CD4-positive, alpha-beta memory T cell (primary cell): ENCODE measurements at regions not wholly inside any gene's neighbourhood (a gene's known extent, or its start where the extent isn't known, plus 50 kb on each side); places are given as distances from the start of the nearest gene placed in this dataset.

Source experiments
- CTCF ChIA-PET: fragments of 350-600 bp; sonication (Branson Sonifier 250); formaldehyde crosslinking; loops from one replicate; lab custom pipeline; 2021; ENCODE audit warnings: inconsistent platforms; ENCODE audit not compliant: partially characterized antibody; lab: Charles Lee
- POLR2A ChIA-PET: fragments of 350-600 bp; sonication (Branson Sonifier 250); formaldehyde crosslinking; loops from one replicate; lab custom pipeline; 2021; ENCODE audit not compliant: partially characterized antibody; lab: Charles Lee
- DNase-seq, 5 donors: peaks; one replicate each; pipeline versions ENCODE4 v3.0.0 to v3.0.0-alpha.2; 2020 to 2022; ENCODE audit warnings: mixed read lengths in 1 of 5
- H3K27ac ChIP-seq: one replicate; pipeline ENCODE4 v1.7.0; 2013; ENCODE audit warnings: low read depth, low read length
- H3K27me3 ChIP-seq: 2 replicates; pipeline ENCODE4 v1.7.0; 2013; ENCODE audit warnings: mild to moderate bottlenecking, low read length, moderate library complexity; ENCODE audit not compliant: insufficient read depth
- H3K36me3 ChIP-seq: 2 replicates; pipeline ENCODE4 v1.7.0; 2013; ENCODE audit warnings: mild to moderate bottlenecking, low read length, moderate library complexity; ENCODE audit not compliant: insufficient read depth
- H3K4me1 ChIP-seq: 2 replicates; pipeline ENCODE4 v1.7.0; 2013; ENCODE audit warnings: mild to moderate bottlenecking, low read length, moderate library complexity; ENCODE audit not compliant: insufficient read depth
- H3K4me3 ChIP-seq, 2 donors: one replicate each; pipeline ENCODE4 v1.7.0; 2013; ENCODE audit warnings: low read length in 2 of 2, mild to moderate bottlenecking in 1 of 2
- H3K9me3 ChIP-seq, 2 donors: one replicate each; pipeline ENCODE4 v1.7.0; 2013; ENCODE audit warnings: low read length in 2 of 2, control low read depth in 1 of 2; ENCODE audit not compliant: control insufficient read depth in 1 of 2
- H3K27ac Mint-ChIP-seq, 7 donors: one replicate each; pipeline ENCODE4 v1.8.0; 2020 to 2021; ENCODE audit warnings: mixed read lengths in 7 of 7, mild to moderate bottlenecking in 6 of 7, inconsistent platforms in 3 of 7, moderate library complexity in 3 of 7
- H3K27me3 Mint-ChIP-seq, 2 donors: one replicate each; pipeline ENCODE4 v1.8.0; 2020 to 2021; ENCODE audit warnings: mixed read lengths in 2 of 2
- H3K36me3 Mint-ChIP-seq, 2 donors: one replicate each; pipeline ENCODE4 v1.8.0; 2020 to 2021; ENCODE audit warnings: mixed read lengths in 2 of 2, inconsistent platforms in 1 of 2, mild to moderate bottlenecking in 1 of 2
- H3K4me1 Mint-ChIP-seq, 4 donors: one replicate each; pipeline ENCODE4 v1.8.0; 2020 to 2021; ENCODE audit warnings: mixed read lengths in 4 of 4, mild to moderate bottlenecking in 1 of 4
- H3K4me3 Mint-ChIP-seq, 8 donors: one replicate each; pipeline ENCODE4 v1.8.0; 2020 to 2021; ENCODE audit warnings: mixed read lengths in 8 of 8, mild to moderate bottlenecking in 7 of 8, moderate library complexity in 6 of 8, inconsistent platforms in 3 of 8
- H3K9me3 Mint-ChIP-seq, 8 donors: one replicate each; pipeline ENCODE4 v1.8.0; 2020 to 2021; ENCODE audit warnings: mixed read lengths in 8 of 8, mild to moderate bottlenecking in 5 of 8, inconsistent platforms in 3 of 8, moderate library complexity in 1 of 8
- intact Hi-C: fragments of 100-400 bp; cut with micrococcal nuclease; formaldehyde crosslinking; loops from one replicate; pipeline ENCODE4 v1.15.1; 2023

- ChIA-PET POLR2A (no interaction called here), CTCF (no interaction called here)
- H3K4me3 Mint-ChIP-seq: no peak overlapping the region
- Histone ChIP-seq H3K4me1 (no peaks in the 10 kb centered on the region), H3K9me3 (no peaks in the 10 kb centered on the region), H3K36me3 (no peaks in the 10 kb centered on the region), H3K4me3 (no peak overlapping the region), H3K27me3 (no peaks in the 10 kb centered on the region), H3K27ac (no peak overlapping the region)
- H3K9me3 Mint-ChIP-seq: peaks cover 0 to 6% (median 0%) of the 10 kb centered on the region in 8 donors
- H3K4me1 Mint-ChIP-seq: no peaks in the 10 kb centered on the region
- no peaks in the 10 kb centered on the region for H3K27me3 Mint-ChIP-seq
- no peaks in the 10 kb centered on the region for H3K36me3 Mint-ChIP-seq
- intact Hi-C loops: no loop called here
- no peak overlapping the region for H3K27ac Mint-ChIP-seq
- DNase-seq: no peak
Measured at GRCh38 chr12:82225871-82226270, 132.3 kb downstream of the CCDC59 start.

- peaks cover 0 to 6% (median 0%) of the 10 kb centered on the region in 8 donors for H3K9me3 Mint-ChIP-seq
- CTCF ChIA-PET: no interaction called here
- no peak overlapping the region for H3K4me3 Mint-ChIP-seq
- no peak overlapping the region for H3K4me3 ChIP-seq
- H3K27ac ChIP-seq: no peak overlapping the region
- H3K36me3 ChIP-seq: no peaks in the 10 kb centered on the region
- H3K27ac Mint-ChIP-seq: no peak overlapping the region
- H3K9me3 ChIP-seq: no peaks in the 10 kb centered on the region
- no peaks in the 10 kb centered on the region for H3K27me3 ChIP-seq
- H3K4me1 ChIP-seq: no peaks in the 10 kb centered on the region
- H3K36me3 Mint-ChIP-seq: no peaks in the 10 kb centered on the region
- POLR2A ChIA-PET: no interaction called here
- H3K27me3 Mint-ChIP-seq: no peaks in the 10 kb centered on the region
- intact Hi-C loops: no loop called here
- DNase-seq: no peak
- no peaks in the 10 kb centered on the region for H3K4me1 Mint-ChIP-seq
Measured at GRCh38 chr12:82223426-82223825, 134.8 kb downstream of the CCDC59 start.

DNA sequence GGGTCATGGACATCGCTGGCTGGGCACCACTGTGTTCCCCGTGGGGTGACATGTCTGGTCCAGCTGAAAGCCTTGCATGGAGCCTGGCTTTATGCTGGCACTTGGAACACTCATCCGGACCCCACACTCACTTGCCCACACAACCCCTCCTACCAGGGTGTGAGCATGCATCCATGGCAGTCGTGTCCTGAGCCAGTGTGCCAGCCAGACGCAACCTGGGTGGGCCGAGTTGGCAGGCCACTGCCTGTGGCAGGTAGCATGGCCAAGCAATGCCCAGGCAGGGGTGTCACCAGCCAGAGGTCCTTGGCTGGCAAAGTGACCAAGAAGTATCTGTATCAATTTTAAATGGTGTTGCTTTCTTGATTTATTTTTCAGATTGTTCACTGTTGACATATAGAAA, 141.7 kb downstream of the CCDC59 start:
- Histone ChIP-seq H3K4me1 (no peaks in the 10 kb centered on the region), H3K4me3 (no peak overlapping the region), H3K27me3 (no peaks in the 10 kb centered on the region), H3K36me3 (no peaks in the 10 kb centered on the region), H3K9me3 (no peaks in the 10 kb centered on the region), H3K27ac (no peak overlapping the region)
- H3K4me1 Mint-ChIP-seq: no peaks in the 10 kb centered on the region
- peaks cover 0 to 10% (median 3%) of the 10 kb centered on the region in 8 donors for H3K9me3 Mint-ChIP-seq
- H3K27me3 Mint-ChIP-seq: peaks cover 0 to 3% of the 10 kb centered on the region in 2 donors
- intact Hi-C loops: no loop called here
- CTCF ChIA-PET: no interaction called here
- no peak for DNase-seq
- H3K36me3 Mint-ChIP-seq: no peaks in the 10 kb centered on the region
- H3K27ac Mint-ChIP-seq: no peak overlapping the region
- H3K4me3 Mint-ChIP-seq: no peak overlapping the region
- POLR2A ChIA-PET: no interaction called here

- Mint-ChIP-seq H3K36me3 (no peaks in the 10 kb centered on the region), H3K27ac (no peak overlapping the region), H3K4me1 (no peaks in the 10 kb centered on the region), H3K27me3 (peaks cover 0 to 3% of the 10 kb centered on the region in 2 donors), H3K9me3 (peaks cover 0 to 16% (median 6%) of the 10 kb centered on the region in 8 donors), H3K4me3 (no peak overlapping the region)
- intact Hi-C loops: no loop called here
- Histone ChIP-seq H3K4me3 (no peak overlapping the region), H3K36me3 (no peaks in the 10 kb centered on the region), H3K9me3 (peaks cover 0 to 9% of the 10 kb centered on the region in 2 donors), H3K27me3 (no peaks in the 10 kb centered on the region), H3K4me1 (no peaks in the 10 kb centered on the region), H3K27ac (no peak overlapping the region)
- ChIA-PET CTCF (no interaction called here), POLR2A (no interaction called here)
- DNase-seq: no peak
Measured at GRCh38 chr12:82213761-82214160, 144.4 kb downstream of the CCDC59 start.

GRCh38 chr12:82210882-82211281, 147.3 kb downstream of the CCDC59 start:
- Histone ChIP-seq H3K27ac (no peak overlapping the region), H3K4me3 (no peak overlapping the region), H3K4me1 (no peaks in the 10 kb centered on the region), H3K9me3 (peaks cover 0 to 9% of the 10 kb centered on the region in 2 donors), H3K27me3 (no peaks in the 10 kb centered on the region), H3K36me3 (no peaks in the 10 kb centered on the region)
- H3K27ac Mint-ChIP-seq: no peak overlapping the region
- no peak for DNase-seq
- H3K4me3 Mint-ChIP-seq: no peak overlapping the region
- intact Hi-C loops: no loop called here
- peaks cover 0 to 22% (median 5%) of the 10 kb centered on the region in 8 donors for H3K9me3 Mint-ChIP-seq
- CTCF ChIA-PET: no interaction called here
- POLR2A ChIA-PET: no interaction called here
- H3K27me3 Mint-ChIP-seq: peaks cover 0 to under 1% of the 10 kb centered on the region in 2 donors
- no peaks in the 10 kb centered on the region for H3K36me3 Mint-ChIP-seq
- no peaks in the 10 kb centered on the region for H3K4me1 Mint-ChIP-seq

- no peaks in the 10 kb centered on the region for H3K4me1 ChIP-seq
- Mint-ChIP-seq H3K27ac (no peak overlapping the region), H3K9me3 (peaks cover 0 to 25% (median 6%) of the 10 kb centered on the region in 8 donors), H3K4me3 (no peak overlapping the region), H3K36me3 (no peaks in the 10 kb centered on the region), H3K4me1 (no peaks in the 10 kb centered on the region), H3K27me3 (no peaks in the 10 kb centered on the region)
- peaks cover 0 to 13% of the 10 kb centered on the region in 2 donors for H3K9me3 ChIP-seq
- ChIA-PET POLR2A (no interaction called here), CTCF (no interaction called here)
- H3K27ac ChIP-seq: no peak overlapping the region
- no peak overlapping the region for H3K4me3 ChIP-seq
- no peaks in the 10 kb centered on the region for H3K36me3 ChIP-seq
- intact Hi-C loops: no loop called here
- H3K27me3 ChIP-seq: no peaks in the 10 kb centered on the region
- DNase-seq: no peak
Measured at GRCh38 chr12:82209533-82209932, 148.7 kb downstream of the CCDC59 start.

DNA sequence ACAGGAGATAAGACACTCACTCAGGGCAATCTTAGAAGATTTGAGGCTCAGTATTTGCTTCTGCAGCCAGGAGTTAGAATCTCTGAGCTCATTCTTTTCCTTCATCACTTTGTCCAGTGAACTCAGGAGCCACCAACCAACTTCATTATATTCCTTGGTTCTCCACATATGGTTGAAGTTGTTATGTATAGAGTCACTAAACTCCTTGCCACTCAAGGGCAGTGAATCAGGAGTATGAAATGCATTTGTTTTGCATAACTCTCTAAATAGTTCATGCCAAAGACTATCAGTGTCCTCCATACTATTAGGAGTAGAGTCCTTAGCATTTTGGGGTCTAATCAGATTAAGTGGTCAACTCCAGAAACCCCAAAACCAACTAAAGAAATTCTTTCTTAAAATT, 150.6 kb downstream of the CCDC59 start:
- Mint-ChIP-seq H3K9me3 (peaks cover 0 to 26% (median 6%) of the 10 kb centered on the region in 8 donors), H3K4me3 (no peak overlapping the region), H3K4me1 (no peaks in the 10 kb centered on the region), H3K27ac (no peak overlapping the region), H3K36me3 (no peaks in the 10 kb centered on the region), H3K27me3 (no peaks in the 10 kb centered on the region)
- intact Hi-C loops: no loop called here
- peaks cover 0 to 13% of the 10 kb centered on the region in 2 donors for H3K9me3 ChIP-seq
- no peak overlapping the region for H3K4me3 ChIP-seq
- CTCF ChIA-PET: no interaction called here
- no peaks in the 10 kb centered on the region for H3K27me3 ChIP-seq
- H3K36me3 ChIP-seq: no peaks in the 10 kb centered on the region
- H3K27ac ChIP-seq: no peak overlapping the region
- DNase-seq: no peak
- POLR2A ChIA-PET: no interaction called here
- H3K4me1 ChIP-seq: no peaks in the 10 kb centered on the region

DNA sequence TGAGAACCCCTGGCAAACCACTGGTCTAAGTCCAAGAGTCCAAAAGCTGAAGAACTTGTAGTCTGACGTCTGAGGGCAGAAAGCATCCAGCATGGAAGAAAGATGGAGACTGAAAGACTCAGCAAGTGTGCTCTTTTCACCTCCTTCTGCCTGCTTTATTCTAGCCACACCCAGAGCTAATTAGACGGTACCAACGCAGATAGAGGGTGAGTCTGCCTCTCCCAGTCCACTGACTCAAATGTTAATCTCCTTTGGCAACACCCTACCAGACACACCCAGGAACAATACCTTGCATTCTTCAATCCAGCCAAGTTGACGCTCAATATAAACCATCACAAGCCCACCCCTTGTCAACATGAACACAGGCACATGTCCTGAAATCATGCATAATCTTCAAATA, 155.1 kb downstream of the CCDC59 start:
- DNase-seq: no peak
- Mint-ChIP-seq H3K4me3 (no peak overlapping the region), H3K27ac (no peak overlapping the region), H3K36me3 (no peaks in the 10 kb centered on the region), H3K4me1 (no peaks in the 10 kb centered on the region), H3K27me3 (no peaks in the 10 kb centered on the region), H3K9me3 (peaks cover 0 to 7% (median 2%) of the 10 kb centered on the region in 8 donors)
- CTCF ChIA-PET: no interaction called here
- Histone ChIP-seq H3K27ac (no peak overlapping the region), H3K36me3 (no peaks in the 10 kb centered on the region), H3K4me3 (no peak overlapping the region), H3K4me1 (no peaks in the 10 kb centered on the region), H3K27me3 (no peaks in the 10 kb centered on the region), H3K9me3 (peaks cover 0 to 4% of the 10 kb centered on the region in 2 donors)
- POLR2A ChIA-PET: no interaction called here
- intact Hi-C loops: no loop called here
